Activated naive CD4-positive, alpha-beta T cell treated with anti-CD3 and anti-CD28 coated beads, Interleukin-2, amount 10 ng/mL, durations not matched to agents 7 days and 5 days (primary cell): ENCODE measurements at regions not wholly inside any gene's neighbourhood (a gene's known extent, or its start where the extent isn't known, plus 50 kb on each side); places are given as distances from the start of the nearest gene placed in this dataset.

Source experiments
- CTCF ChIA-PET: fragments of 350-600 bp; sonication (Branson Sonifier 250); formaldehyde crosslinking; loops from one replicate; lab custom pipeline; 2021; ENCODE audit warnings: antibody characterized with exemption; lab: Charles Lee
- DNase-seq: peaks from one replicate; pipeline ENCODE4 v3.0.0-alpha.2; 2020
- H3K27ac Mint-ChIP-seq: one replicate; pipeline ENCODE4 v1.8.0; 2021; ENCODE audit warnings: mild to moderate bottlenecking, moderate library complexity, mixed read lengths
- H3K27me3 Mint-ChIP-seq: one replicate; pipeline ENCODE4 v1.8.0; 2021; ENCODE audit warnings: mild to moderate bottlenecking, mixed read lengths
- H3K36me3 Mint-ChIP-seq: one replicate; pipeline ENCODE4 v1.8.0; 2021; ENCODE audit warnings: mixed read lengths
- H3K4me1 Mint-ChIP-seq: one replicate; pipeline ENCODE4 v1.8.0; 2021; ENCODE audit warnings: mixed read lengths
- H3K4me3 Mint-ChIP-seq: one replicate; pipeline ENCODE4 v1.8.0; 2021; ENCODE audit warnings: mild to moderate bottlenecking, moderate library complexity, mixed read lengths
- H3K9me3 Mint-ChIP-seq: one replicate; pipeline ENCODE4 v1.8.0; 2021; ENCODE audit warnings: mixed read lengths

DNA sequence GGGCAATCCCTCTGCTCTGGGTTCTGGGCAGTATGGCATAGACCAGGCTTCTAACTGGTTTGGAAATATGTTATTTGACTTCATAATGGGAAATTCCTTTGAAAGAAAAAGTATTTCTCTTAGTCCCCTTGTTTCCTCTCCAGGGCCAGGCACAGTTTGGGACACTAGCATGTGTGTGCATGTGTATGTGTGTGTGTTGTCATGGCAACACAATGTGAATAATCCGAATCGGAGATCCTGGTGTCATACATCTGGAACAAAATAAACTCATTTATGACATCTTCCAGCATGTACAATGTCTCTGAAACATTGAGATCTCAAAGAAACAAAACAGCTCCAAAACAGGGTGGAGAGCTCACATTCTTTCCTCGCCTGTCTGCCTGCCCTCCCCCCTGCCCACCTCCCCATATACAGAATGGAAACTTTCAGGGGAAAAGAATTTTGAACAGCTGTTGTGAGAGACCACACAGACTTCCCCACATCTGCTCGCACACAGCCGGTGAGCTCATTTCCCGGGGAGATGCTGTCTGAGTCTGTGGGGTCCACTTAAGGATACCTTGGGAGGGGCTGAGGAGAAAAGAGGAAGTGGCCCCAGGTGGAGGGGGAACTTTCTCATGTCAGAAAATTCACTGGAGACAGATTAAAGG, 55.5 kb upstream of the PARP11 start:
- CTCF ChIA-PET, result interaction anchor here (1.2 kb wide), 1 partner anchor 350 kb away, joined by 5 read pairs; no protein-coding TSS in a partner anchor
- no peak for DNase-seq
- Mint-ChIP-seq H3K36me3 (no peaks in the 10 kb centered on the region), H3K9me3 (no peaks in the 10 kb centered on the region), H3K4me3 (no peak overlapping the region), H3K4me1 (peaks cover 43% of the 10 kb centered on the region), H3K27me3 (peaks cover 47% of the 10 kb centered on the region), H3K27ac (no peak overlapping the region)

DNA sequence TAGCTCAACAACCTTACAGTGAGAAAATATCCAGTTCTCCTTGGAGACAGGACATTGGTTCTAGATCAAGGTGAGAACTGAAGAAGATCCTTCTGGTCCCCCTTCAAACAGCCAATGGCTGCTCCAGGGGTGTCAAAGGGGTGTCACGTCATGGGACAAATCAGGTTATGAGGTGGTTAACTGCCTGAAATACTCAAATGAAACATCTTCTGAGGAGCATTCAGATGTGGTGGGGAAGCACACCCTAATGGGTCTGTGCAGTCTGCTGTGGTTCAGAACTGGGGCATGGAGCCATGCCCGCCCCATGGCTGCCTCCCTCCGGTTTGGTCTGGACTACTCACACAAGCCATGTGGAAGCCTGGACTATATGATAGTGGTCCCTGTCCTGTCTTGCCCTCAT, 52.4 kb upstream of the PARP11 start:
- Mint-ChIP-seq H3K36me3 (no peaks in the 10 kb centered on the region), H3K4me1 (peaks cover 22% of the 10 kb centered on the region)

DNA sequence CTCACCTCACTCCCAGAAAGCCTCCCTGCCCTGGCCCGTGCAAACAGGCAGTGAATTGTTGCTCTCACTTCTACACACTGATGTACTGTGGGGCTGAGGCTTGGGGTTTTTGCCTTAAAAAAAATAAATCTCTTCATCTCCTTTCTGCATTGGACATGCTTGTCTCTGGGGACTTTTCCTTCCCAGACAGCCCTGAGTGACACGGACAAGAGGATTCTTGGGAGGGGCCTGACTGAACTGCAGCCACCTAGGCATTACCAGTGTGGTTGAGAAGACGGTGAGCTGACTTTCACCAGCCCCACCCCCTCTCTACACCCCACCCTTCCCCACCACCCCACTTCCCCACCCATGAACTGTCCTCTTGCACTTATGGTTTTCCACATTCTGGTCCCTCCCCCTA, 51.6 kb upstream of the PARP11 start:
- Mint-ChIP-seq H3K4me1 (peaks cover 20% of the 10 kb centered on the region), H3K36me3 (no peaks in the 10 kb centered on the region), H3K27me3 (peaks cover 41% of the 10 kb centered on the region), H3K27ac (no peak overlapping the region), H3K4me3 (no peak overlapping the region), H3K9me3 (no peaks in the 10 kb centered on the region)
- no peak for DNase-seq
- CTCF ChIA-PET, result no interaction called here

More for the DNA sequence above, 52.4 kb upstream of the PARP11 start:
- H3K9me3 Mint-ChIP-seq, result no peaks in the 10 kb centered on the region
- CTCF ChIA-PET, result no interaction called here
- H3K27me3 Mint-ChIP-seq, result peaks cover 49% of the 10 kb centered on the region
- no peak for DNase-seq
- no peak overlapping the region for H3K4me3 Mint-ChIP-seq
- H3K27ac Mint-ChIP-seq, result no peak overlapping the region

DNA sequence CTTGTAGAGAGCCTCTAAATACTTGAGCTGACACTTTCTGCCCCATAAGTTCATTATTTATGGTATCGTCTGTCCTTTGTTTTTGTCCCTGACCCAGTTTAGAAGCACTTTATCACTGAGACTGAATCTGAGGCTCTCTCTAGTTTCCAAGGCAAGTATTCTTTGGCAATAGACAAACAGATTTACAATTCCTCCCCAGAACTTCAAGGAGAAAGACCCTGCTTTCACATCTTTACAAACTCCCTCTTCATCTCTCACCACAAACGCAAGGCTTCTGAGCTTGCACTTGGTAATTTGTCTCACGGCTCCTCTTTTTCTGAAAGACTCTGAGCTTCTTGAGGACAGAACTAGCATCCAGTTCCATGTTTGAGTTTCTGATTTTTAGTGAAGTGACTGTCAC, 49.8 kb upstream of the PARP11 start:
- H3K27ac Mint-ChIP-seq, result no peak overlapping the region
- peaks cover 11% of the 10 kb centered on the region for H3K4me1 Mint-ChIP-seq
- H3K36me3 Mint-ChIP-seq, result no peaks in the 10 kb centered on the region
- H3K9me3 Mint-ChIP-seq, result no peaks in the 10 kb centered on the region
- H3K4me3 Mint-ChIP-seq, result no peak overlapping the region
- H3K27me3 Mint-ChIP-seq, result peaks cover 25% of the 10 kb centered on the region
- CTCF ChIA-PET, result no interaction called here
- no peak for DNase-seq
